Muscle layer of colon (tissue), 2 donors: ENCODE measurements at regions not wholly inside any gene's neighbourhood (a gene's known extent, or its start where the extent isn't known, plus 50 kb on each side); places are given as distances from the start of the nearest gene placed in this dataset.
A peak's percentile ranks its signal among the peaks of the same experiment; 100 is the strongest.

Experiments used
- H3K27ac ChIP-seq: one replicate; pipeline ENCODE4 v1.7.0; 2013; ENCODE audit warnings: low read depth, mild to moderate bottlenecking, low read length, moderate library complexity
- H3K27me3 ChIP-seq, 2 donors: one replicate each; pipeline ENCODE4 v1.7.0; 2013; ENCODE audit warnings: low read length in 2 of 2, mild to moderate bottlenecking in 2 of 2; ENCODE audit not compliant: insufficient read depth in 2 of 2, control insufficient read depth in 1 of 2
- H3K36me3 ChIP-seq: one replicate; pipeline ENCODE4 v1.7.0; 2013; ENCODE audit warnings: mild to moderate bottlenecking, low read length; ENCODE audit not compliant: insufficient read depth
- H3K4me1 ChIP-seq: one replicate; pipeline ENCODE4 v1.7.0; 2013; ENCODE audit warnings: mild to moderate bottlenecking, low read length; ENCODE audit not compliant: insufficient read depth
- H3K4me3 ChIP-seq, 2 donors: one replicate each; pipeline ENCODE4 v1.7.0; 2013; ENCODE audit warnings: low read length in 2 of 2, low read depth in 1 of 2, mild to moderate bottlenecking in 1 of 2, moderate library complexity in 1 of 2
- H3K9ac ChIP-seq: one replicate; pipeline ENCODE4 v1.7.0; 2013; ENCODE audit warnings: low read length
- H3K9me3 ChIP-seq: one replicate; pipeline ENCODE4 v1.7.0; 2013; ENCODE audit warnings: mild to moderate bottlenecking, low read length
- donor health status: abdominal sarcoma.
- donor health status: Adenocarcinoma of cecum.

DNA sequence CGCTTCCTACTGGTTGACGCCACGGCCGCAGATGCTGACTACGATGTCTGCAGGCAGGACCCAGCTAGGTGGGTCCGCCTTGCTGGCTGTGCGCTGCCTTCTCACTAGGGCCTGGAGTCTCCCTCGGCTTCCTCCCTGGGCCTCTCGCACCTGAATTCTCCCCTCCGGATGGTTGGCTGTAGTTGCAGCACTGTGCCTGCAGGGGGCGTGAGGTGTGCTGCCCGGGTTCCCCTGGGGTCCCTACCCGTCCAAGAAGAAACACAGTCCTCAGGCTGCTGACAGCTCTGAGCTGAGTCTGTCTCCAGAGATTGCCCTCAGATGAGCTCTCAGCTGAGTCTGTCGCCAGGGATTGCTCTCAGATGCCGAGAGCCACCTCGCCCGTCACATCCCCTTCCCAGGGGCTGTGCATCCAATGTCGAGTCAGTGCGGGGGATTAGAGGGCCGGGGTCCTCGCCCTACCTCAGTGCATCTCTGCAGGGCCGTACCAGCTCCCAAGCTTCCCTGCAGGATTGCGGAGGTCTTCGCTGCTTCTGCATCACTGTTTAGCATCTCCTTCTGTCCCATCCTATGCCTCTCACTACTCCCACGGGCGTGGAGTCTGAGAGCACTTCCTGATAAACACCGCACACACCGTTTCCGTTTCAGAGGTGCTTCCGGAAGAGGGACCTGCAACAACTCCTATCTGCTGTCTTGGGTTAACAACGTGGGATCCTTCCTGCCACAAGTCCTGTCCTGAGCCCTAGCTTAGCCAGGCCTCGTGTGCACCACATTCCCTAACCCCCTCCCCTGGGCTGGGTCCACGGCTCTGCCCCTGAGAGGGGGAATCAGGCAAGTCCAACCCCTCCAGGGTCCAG is 196.9 kb downstream of the CSNK2A3 start:
- Histone ChIP-seq H3K36me3 (no peaks in the 10 kb centered on the region), H3K27me3 (no peaks in the 10 kb centered on the region), H3K9ac (no peak overlapping the region)

DNA sequence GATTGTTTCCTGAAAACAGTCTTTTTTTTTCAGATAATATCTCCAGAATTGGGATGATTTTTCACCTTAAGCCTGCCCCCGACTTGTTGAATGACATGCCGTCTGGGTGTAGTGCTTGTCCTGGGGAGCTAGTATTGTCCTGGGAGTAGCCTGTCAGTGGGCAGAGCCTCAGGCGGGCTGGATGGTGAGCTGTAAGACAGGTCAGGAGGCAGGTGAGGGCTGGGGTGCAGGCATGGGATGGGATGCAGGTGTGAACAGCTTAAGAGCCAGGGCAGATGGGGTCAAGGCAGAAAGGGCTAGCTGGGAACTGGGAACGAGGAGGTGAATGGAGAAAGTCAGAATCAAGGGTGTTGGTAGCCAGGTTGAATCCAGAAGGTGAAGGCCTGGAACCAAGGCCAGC is 200.2 kb downstream of the CSNK2A3 start:
- no peak overlapping the region for H3K9ac ChIP-seq
- H3K27ac ChIP-seq, result no peak overlapping the region
- H3K9me3 ChIP-seq, result no peaks in the 10 kb centered on the region
- H3K4me1 ChIP-seq, result peaks cover 13% of the 10 kb centered on the region
- H3K27me3 ChIP-seq, result no peaks in the 10 kb centered on the region
- no peaks in the 10 kb centered on the region for H3K36me3 ChIP-seq
- no peak overlapping the region for H3K4me3 ChIP-seq

More for the DNA sequence above, 196.9 kb downstream of the CSNK2A3 start:
- Histone ChIP-seq H3K4me3 (no peak overlapping the region), H3K27ac (no peak overlapping the region), H3K4me1 (no peaks in the 10 kb centered on the region), H3K9me3 (no peaks in the 10 kb centered on the region)

DNA sequence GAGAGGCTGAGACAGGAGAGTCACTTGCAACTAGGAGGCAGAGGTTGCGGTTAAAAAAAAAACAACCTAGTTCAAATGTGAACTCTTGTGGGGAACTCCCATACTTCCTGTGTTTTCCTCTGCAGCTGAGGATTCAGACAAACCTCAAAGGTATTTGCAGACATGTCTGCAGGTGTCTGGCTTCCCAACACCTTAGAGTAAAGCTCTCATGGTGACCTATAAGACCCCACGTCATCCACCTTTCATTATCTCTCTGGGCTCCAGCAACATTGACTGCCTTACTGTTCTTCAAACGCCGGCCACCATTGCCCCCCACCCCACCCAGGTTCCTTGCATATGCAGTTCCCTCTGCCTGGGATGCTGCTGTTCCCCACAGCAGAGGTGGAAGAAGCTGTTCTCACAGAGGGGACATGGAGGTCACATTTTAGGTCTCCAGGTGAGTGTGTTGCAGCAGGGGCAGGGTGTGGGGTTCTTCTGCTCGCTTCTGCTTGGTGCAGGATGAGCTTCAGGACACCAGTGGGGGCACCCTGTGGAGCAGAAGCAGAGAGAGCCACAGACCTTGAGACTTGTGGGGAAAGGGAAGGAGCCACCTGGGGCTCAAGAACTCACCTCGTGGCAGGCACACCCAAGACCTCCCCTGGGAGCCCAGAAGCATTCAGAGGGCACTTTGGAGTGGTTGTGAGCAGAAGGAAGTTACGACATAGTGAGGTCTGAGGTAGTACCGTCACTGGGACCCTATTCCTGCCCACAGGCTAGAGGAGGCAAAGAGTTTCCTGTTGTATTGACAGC is 203.2 kb downstream of the CSNK2A3 start:
- H3K27me3 ChIP-seq, result no peaks in the 10 kb centered on the region
- H3K36me3 ChIP-seq, result no peaks in the 10 kb centered on the region
- no peak overlapping the region for H3K27ac ChIP-seq
- no peak overlapping the region for H3K9ac ChIP-seq
- no peaks in the 10 kb centered on the region for H3K9me3 ChIP-seq
- H3K4me3 ChIP-seq, result no peak overlapping the region
- H3K4me1 ChIP-seq, result peaks cover 17% of the 10 kb centered on the region

DNA sequence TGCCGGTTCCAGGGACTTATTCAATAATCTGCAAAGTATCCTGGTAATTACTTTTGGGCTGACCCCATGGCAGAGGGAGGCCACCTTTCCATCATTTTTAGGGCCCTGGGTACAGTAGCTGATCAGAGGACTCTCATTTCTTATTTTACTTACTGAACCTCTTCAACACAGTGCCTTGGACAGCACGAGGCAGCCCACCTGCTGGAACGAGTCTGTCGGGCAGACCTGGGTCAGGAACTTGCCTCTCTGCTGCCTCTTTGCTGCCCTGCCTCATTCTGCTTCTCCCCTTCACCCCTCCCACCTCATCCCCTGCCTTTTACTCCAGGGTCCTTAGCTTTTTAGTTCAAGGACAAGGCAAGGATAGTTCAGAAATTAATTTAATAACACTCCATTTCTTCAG is 204.5 kb downstream of the CSNK2A3 start:
- Histone ChIP-seq H3K27me3 (no peaks in the 10 kb centered on the region), H3K27ac (peak overlapping the region; percentile 56), H3K36me3 (no peaks in the 10 kb centered on the region), H3K9ac (no peak overlapping the region), H3K4me1 (peaks cover 17% of the 10 kb centered on the region), H3K9me3 (no peaks in the 10 kb centered on the region), H3K4me3 (no peak overlapping the region)

DNA sequence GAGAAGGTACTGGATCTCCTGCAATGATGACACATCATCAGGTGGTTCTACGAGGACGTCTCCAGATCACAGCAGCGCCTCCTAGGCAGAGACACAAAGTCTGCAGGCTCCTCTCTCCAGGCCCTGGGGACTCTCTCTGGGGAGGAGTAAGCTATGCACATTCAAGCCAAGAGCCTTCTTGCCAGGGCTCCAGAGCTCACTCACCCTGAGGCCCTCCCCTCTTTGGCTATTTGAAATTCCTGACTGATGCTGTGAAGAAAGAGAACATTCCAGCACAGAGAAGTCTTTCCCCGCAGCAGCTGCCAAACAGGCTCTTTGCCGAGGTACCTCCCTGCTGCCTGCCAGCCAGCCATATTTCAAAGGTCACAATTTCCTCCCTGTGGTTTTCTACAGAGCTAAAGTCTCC is 204.9 kb downstream of the CSNK2A3 start:
- Histone ChIP-seq H3K27me3 (no peaks in the 10 kb centered on the region), H3K36me3 (no peaks in the 10 kb centered on the region), H3K9ac (no peak overlapping the region), H3K4me3 (no peak overlapping the region), H3K4me1 (peaks cover 17% of the 10 kb centered on the region), H3K27ac (no peak overlapping the region), H3K9me3 (no peaks in the 10 kb centered on the region)

DNA sequence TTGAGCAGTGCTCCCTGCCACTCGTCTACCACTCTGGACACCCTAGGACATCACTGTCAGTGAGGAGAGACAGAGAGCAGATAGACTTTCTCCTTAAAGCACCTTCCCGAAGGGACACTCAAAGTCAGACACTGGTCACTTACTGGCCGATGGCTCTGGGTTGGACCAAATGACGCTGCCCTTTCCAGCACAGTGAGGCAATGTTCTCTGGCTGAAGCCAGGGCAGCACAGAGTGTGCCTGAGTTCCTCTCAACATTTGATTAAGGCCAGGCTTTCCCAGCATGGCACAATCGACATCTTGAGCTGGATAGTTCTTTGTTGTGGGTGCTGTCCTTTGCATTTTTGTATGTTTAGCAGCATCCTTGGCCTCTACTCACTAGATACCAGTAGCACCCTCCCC is 206.2 kb downstream of the CSNK2A3 start:
- Histone ChIP-seq H3K4me1 (peaks cover 29% of the 10 kb centered on the region), H3K27me3 (no peaks in the 10 kb centered on the region), H3K9me3 (no peaks in the 10 kb centered on the region), H3K27ac (no peak overlapping the region), H3K9ac (no peak overlapping the region), H3K36me3 (no peaks in the 10 kb centered on the region), H3K4me3 (no peak overlapping the region)

DNA sequence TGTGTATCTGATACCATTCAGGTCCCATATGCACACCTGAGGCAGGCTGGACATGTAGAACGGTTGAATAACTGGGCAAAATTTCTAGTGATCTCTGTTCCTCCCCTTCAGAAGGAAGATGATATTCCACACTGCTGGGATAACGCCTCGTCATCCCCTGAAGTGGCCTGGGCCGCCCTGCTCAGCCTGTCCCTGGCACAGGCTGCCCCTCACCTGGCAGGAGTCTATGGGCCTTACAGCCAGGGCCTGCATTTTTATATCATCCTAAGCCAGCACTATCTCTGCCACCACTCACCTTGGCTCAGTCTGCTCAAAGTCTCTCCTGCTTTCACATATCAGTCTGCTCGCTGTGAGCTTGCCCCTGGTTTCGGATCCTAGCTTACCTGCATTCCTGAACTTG is 209.2 kb downstream of the CSNK2A3 start:
- H3K27ac ChIP-seq, result no peak overlapping the region
- no peak overlapping the region for H3K9ac ChIP-seq
- no peaks in the 10 kb centered on the region for H3K36me3 ChIP-seq
- H3K4me3 ChIP-seq, result no peak overlapping the region
- H3K27me3 ChIP-seq, result no peaks in the 10 kb centered on the region
- H3K9me3 ChIP-seq, result no peaks in the 10 kb centered on the region
- H3K4me1 ChIP-seq, result peaks cover 49% of the 10 kb centered on the region

DNA sequence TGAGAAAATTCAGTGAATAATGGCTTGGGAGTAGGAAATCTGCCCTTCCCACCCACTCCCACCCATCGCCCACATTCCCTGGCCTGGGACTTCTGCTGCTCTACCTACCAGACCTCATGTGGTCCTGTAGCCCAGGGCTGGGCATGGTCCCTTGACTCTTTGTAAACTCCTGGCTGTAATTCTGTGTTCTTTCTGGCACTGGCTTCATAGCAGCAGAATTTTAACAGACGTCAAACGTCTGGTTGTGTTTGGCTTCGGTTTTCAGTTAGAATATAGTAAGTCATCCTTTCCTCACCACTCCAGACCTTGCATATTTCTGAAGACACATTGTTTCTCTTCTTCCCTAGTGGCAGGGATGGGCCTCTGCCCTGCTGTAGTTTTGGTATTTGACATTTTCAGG is 210.6 kb downstream of the CSNK2A3 start:
- peak overlapping the region; percentile 5 for H3K27ac ChIP-seq
- H3K4me1 ChIP-seq, result peaks cover 36% of the 10 kb centered on the region
- no peaks in the 10 kb centered on the region for H3K27me3 ChIP-seq
- no peak overlapping the region for H3K4me3 ChIP-seq
- H3K9me3 ChIP-seq, result no peaks in the 10 kb centered on the region
- H3K9ac ChIP-seq, result no peak overlapping the region
- no peaks in the 10 kb centered on the region for H3K36me3 ChIP-seq

DNA sequence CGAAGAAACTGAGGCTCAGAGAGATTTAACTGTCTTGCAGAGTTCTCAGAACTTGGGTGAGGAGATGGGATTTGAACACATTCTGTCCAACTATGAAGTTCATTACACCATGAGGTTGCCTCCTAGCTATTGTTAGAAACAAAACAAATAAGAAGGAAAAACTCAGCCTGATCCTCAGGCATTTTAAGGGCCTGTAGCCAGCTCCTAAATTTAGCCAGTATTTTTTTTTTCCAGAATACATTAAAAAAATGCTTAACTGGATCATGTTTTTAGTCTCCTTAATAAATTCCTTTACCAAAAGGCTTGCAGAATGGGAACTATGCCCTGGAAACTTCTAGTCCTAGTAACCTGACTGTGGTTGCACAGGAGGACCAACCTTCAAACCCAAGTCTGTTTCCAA is 212.0 kb downstream of the CSNK2A3 start:
- H3K4me3 ChIP-seq, result no peak overlapping the region
- no peaks in the 10 kb centered on the region for H3K36me3 ChIP-seq
- H3K9me3 ChIP-seq, result no peaks in the 10 kb centered on the region
- H3K4me1 ChIP-seq, result peaks cover 36% of the 10 kb centered on the region
- H3K9ac ChIP-seq, result no peak overlapping the region
- H3K27ac ChIP-seq, result peak overlapping the region; percentile 45
- H3K27me3 ChIP-seq, result no peaks in the 10 kb centered on the region

DNA sequence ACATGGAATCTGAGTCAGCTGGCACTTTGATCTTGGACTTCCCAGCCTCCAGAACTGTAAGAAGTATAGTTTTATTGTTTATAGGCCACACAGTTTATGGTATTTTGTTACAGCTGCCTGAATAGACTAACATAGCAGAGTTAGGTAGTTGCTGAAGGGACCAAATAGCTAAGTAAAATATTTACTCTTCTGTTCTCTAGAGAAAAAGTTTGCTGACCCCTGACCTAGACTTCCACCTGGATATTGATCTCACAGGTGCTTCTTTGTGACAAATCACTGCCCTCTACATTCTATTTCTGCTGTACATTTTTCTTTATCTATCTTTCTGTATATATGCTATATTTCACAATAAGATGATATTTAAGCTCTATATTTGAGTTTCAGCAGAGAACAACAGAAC is 212.5 kb downstream of the CSNK2A3 start:
- Histone ChIP-seq H3K27ac (no peak overlapping the region), H3K27me3 (no peaks in the 10 kb centered on the region), H3K9ac (no peak overlapping the region), H3K4me3 (no peak overlapping the region), H3K9me3 (no peaks in the 10 kb centered on the region), H3K4me1 (peaks cover 36% of the 10 kb centered on the region), H3K36me3 (no peaks in the 10 kb centered on the region)

DNA sequence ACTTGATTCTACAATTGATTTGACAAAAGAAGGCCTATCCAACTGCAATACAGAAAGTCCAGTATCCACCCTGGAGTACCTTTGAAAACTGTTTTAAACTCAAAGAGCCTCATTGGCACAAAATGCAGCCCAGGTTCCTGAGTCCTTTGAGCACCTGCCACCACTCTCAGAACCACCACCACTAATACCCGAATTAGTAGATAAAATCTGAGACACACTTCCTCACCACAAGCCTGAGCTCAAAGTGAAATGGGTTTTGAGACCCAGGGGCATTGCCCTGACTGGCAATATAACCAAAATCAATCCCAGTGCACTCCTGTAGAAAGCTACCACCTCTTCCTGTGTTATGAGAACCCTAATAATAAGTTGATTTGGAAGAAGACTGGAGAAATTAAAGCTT is 215.7 kb downstream of the CSNK2A3 start:
- H3K9me3 ChIP-seq, result no peaks in the 10 kb centered on the region
- H3K4me1 ChIP-seq, result peaks cover 29% of the 10 kb centered on the region
- no peak overlapping the region for H3K27ac ChIP-seq
- H3K9ac ChIP-seq, result no peak overlapping the region
- no peak overlapping the region for H3K4me3 ChIP-seq
- no peaks in the 10 kb centered on the region for H3K27me3 ChIP-seq
- no peaks in the 10 kb centered on the region for H3K36me3 ChIP-seq
